ENCODE measurements at regions not wholly inside any gene's neighbourhood (a gene's known extent, or its start where the extent isn't known, plus 50 kb on each side); places are given as distances from the start of the nearest gene placed in this dataset.

DNA sequence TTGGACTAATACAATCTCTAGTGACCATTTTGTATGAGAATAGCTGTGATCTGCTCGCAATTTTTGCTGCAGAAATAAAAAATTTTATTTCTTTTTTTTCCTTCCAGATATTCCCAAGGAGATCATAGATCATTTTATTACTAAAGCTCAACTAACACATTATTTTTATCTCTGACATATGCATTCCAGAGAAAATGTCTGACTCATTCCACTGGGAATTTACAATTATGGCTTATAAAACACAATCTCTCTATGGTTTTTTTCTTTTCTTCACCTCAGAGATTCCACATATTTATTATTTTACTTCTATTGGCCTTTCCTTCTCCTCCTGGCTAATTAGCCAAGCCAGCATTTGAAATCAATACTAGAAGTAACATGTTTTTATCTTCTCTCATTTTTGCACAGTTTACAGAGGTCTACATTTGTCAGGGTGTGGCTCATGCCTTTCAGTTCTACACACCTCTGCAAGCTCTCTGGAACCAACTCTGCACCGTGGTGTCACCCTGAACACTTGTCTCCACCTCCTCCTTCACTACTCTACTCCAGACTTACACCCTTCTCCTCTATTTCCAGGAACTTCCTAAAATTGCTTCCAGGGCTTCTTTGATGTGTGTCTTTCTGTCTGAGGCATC, 59.8 kb upstream of the GPM6A start:
- DNase-seq (ENCODE audit: low spot score), result no peak

DNA sequence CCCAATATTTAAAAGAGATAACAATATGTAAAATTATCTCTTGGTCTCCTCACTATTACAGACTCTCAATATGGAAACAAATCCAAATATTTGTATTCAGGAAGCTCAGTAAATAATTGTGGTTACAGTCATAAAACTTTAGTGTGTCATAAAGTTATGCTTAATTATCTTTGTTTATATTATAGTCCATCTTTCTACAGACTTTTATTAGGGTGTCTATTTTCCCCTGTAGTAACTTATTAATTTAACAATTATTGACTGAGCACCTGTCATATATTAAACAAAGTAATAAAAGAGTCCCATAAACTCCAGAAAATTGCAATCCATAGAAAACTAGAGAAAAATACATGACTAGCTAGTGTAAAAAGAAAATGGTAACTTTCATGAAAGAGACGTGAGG, 61.6 kb upstream of the GPM6A start:
- no peak for DNase-seq (ENCODE audit: low spot score)

DNA sequence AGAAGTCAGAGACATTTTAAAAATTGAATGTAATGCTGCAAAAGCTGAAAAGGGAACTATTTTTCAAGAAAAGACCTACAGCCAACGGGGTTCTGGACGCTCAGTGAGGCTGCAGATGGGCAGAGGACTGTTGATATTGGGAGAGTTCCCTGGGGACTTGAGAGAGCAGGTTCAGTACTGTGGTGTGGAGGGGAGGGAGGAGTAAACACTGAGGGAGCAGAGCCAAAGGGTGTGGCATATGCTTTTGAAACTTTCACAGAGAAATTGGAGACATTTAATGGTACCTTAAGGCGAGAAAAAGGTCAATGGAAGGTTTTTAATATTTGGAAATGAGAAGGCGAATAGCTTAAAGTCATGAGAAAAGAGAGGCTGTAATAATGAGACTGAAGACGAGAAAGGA, 62.2 kb upstream of the GPM6A start:
- no peak for DNase-seq (ENCODE audit: low spot score)

DNA sequence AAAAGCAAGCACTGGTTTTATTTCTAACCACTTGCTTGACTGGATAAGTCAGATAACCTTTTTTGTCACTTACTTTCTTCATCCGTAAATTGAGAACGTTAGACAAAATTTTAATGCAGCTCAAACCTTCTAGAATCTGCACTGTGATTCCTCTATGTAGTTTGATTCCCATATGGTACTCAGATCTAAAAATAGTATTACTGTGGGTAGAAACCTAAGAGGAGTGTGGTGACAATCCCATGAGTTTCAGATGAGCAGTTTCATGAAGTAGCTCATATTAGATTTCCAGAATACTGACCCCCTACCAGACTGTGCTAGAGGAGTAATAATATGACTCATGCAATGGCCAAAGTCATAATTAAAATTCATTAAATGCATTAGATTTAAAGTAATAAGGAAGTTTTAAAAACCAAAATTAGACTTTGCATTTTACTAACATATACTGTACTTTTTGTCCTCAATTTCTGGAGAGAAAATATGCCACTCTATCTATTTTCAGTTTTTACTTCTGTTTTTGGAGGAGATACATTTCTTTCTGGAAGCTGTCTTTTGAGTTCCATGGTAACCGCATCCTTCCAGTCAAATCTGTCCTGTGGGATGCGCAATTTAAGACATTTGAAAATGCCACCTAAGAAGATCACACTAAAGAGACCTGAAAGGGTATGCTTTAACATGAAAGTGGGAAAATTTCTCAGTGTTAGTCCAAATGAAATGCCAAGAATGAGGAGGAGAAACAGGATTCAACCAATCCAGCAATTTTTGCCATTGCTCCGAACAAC, 64.1 kb upstream of the GPM6A start:
- no peak for DNase-seq (ENCODE audit: low spot score)

DNA sequence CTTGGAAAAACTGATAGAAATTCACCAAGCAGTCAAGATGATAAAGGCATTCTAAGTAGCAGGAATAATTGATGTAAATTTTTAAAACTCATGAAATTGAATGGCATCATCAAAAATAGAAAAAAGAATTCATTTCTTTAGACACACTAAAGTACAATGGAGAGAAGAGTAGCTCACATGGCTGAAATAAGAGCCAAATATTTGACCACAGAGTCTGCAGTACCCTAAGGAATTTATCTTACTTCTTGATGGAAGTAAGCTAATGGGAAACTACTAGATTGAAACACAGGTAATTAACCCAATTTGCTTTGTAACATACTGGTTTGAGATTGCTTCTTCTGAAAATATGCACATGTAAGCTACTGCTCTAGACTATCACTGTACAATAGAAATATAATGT, 70.8 kb upstream of the GPM6A start:
- DNase-seq (ENCODE audit: low spot score), result no peak

DNA sequence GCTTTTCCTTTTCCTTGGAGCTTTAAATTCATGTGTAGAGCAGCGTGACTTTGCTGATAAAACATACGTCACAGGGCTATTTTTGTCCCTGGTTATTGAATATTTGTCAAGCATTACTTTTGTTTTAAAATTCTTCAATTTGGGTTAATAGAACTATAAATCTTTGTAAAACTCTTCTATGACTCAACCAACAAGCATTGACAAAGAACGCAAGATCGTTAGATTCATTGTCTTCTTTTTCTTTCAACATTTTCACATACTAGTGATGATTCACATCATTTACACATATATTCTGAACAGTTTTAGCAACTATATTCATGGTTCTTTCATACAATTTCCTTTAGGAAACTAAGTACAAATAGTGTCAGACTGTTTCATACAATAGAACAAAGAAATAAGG, 72.0 kb upstream of the GPM6A start:
- no peak for DNase-seq (ENCODE audit: low spot score)

DNA sequence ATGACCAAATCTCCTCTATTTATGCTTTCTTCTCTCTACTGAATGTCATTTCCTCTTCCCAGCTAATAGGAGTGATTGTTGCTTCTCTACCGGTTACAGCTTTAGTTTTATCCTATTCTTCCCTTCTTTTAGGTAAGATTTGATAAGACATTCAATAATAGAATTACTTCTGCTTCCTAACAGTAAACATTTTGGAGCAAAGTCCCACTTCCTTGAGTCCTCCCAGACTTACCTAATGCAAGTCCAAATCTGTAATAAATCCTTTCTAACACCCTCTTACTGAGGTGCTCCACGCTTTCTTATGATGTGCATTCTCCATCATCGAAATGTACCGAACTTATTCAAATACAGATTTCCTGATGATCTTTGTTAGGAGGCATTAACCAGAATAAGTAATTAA, 79.2 kb upstream of the GPM6A start:
- no peak for DNase-seq (ENCODE audit: low spot score)

DNA sequence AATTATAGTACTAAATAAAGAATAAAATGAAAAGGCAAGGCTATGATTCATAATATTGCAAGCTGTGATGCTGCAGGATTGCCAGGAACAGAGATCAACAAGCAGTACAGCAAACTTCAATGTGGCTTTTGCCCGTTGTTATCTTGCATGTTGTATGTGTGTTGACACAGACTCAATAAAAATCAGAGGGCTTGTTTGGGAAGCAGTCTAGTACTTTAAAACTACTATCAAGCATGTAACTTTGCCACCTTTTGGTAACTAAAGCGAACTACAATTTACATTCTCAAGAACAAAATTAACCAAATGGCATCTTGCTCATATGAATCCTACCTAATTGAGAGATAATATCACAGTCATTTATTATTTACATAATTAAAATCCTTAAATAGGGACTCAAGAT, 79.8 kb upstream of the GPM6A start:
- DNase-seq (ENCODE audit: low spot score), result peak; percentile 20

DNA sequence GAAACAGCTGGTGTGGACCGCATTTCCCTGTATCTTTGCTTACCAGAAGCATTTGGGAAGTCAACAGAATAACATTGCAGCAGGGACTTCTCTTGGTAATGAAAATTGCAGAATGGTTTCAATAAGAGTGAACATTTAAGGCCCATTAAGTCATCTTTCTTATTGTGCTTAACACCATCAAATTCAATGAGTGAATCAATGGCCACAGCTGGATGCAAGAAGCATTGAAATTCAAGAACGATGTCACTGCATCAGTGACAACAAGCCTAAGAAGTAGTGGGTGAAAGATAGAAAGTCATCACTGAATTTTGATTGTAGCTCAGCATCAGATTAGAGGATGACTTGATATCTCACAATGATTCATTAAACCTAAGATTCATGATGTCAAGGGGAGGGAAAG, 93.9 kb upstream of the GPM6A start:
- DNase-seq (ENCODE audit: low spot score), result no peak

DNA sequence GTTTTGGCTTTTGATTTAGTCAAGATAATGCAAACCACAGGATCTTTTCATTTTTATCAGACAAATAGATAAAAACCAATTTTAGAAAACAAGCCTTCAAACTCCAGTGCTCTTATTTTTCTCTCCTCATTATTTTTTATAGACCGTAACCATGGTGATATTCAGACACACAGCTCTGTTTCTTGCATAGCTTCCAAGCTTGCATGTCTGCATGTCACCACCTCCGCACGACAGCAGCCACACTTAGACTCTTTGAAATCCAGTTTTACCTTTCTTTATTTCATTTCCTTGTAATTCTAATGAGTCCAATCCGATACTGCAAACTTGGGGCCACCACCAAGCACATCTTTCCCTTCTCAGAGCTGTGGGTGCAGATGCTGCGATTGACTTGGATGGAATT, 94.3 kb upstream of the GPM6A start:
- no peak for DNase-seq (ENCODE audit: low spot score)

DNA sequence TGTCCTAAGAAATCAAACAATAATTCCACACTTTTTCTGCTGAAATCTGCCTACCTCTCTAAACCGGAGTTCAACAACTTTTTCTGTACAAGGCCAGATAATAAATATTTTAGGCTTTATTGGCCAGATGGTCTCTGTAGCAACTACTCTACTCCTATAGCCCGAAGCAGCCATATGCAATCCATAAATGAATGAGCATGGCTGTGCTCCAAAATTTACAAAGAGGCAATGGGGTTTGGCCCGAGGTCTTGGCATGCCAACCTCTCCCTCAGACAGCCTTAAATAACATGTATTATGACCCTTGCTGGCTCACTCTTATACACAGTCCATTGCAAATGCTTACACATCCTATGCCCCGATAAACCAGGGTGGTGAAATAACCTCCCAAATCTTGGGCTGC, 98.6 kb upstream of the GPM6A start:
- no peak for DNase-seq (ENCODE audit: low spot score)

DNA sequence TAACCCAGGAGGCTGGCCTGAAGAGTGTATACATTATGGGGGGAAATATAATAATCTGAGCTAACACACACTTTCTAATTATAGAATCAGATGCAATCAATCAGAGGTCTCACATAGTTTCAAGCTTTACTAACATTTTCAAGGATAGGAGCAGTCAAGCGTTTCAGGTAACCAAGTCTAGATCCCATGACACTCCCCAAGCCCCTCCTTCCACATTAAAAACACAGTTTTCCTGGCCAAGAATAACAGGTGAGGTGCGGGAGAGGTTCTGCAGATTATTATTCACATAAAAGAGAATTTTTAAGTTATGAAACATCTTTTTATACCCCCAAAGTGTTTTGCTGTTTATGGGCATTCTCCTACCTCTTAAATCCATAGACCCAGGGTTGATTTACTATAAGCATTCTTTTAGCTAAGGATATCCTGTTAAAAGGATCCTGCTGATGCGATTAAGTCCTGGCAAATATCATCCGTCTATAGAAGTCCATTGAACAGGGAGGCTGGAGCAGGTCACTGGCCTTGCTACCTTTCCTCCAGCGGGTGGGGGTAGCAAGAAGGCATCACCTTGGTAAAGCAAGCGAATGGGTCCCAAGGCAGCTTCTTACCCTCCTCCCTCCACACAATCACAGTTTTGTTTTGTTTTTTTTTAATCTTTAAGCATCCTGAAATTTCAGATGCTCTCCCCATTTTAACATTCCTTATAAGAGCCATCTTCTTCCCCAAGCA, 104.7 kb upstream of the GPM6A start:
- DNase-seq (ENCODE audit: low spot score), result peak; percentile 54

DNA sequence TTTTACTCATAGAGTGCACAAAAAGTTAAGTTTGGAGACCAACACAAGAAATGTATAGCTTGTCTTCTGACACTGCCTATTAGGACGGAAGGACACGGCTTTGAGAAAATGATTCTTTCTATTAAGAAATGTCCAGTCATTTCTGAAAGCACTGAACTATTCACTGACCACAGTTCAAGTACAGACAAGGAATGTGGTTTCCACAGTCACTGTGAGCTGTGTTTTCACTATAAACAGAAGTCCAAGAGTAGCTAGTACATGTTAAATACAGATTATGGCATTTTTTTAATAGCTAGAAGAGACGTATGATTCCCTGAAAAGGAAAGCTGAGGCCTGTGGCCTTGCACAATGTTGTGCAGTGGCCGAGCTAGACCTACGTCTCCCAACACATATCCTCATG, 115.1 kb upstream of the GPM6A start:
- DNase-seq (ENCODE audit: low spot score), result no peak

DNA sequence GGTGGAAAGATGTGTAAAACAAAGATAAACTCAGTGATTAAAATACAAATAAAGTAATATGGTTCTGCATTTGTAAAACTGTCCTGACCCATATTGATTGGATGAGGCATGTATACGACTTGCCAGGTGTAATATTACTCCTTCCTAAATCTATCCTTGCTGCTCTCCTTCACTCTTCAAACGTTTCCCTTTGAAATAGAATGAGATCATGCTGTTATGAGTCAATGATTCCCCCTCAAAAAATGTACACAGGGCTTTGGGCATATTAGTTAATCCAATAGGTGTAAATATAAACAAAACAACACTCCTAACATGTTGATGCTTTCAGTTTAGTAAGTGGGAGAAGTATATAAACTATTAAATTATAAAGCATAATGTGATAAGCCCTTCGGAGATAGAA, 117.4 kb upstream of the GPM6A start:
- no peak for DNase-seq (ENCODE audit: low spot score)

DNA sequence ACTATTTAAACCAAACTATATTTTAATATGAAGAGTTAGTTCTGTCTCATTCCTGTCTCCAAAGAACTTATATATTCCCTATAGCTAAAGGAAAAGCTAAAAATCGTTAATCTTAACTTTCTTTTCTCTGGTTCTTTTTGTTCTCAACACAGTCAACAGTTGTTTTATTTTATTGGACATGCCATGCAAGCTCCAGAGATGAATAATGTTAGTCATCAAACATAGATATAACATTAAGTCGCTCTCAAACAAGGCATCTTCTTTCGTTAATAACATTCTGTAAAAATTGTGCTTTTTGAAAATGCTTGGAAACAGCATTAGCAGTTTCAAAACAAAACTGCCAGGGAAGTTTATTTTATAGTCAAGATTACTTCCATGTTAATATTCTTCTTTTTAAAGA, 117.9 kb upstream of the GPM6A start:
- no peak for DNase-seq (ENCODE audit: low spot score)

DNA sequence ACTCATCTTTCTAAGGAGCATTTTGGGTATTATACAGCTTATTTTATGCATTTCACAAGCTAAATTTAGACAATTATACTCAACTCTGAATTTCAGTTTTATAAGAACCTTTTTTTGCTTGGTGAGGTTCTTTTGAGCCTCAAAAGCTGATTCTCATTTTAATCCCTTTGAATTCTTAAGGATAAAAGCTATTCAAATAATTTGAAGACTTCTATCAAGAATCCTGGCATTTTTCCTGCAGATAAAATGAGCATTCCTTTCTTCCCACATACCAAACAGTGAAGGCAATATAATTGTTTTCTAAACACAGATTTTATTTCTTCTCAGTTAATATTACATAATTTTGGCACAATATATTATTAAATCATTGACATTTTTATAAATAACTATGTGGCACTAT, 118.4 kb upstream of the GPM6A start:
- no peak for DNase-seq (ENCODE audit: low spot score)

DNA sequence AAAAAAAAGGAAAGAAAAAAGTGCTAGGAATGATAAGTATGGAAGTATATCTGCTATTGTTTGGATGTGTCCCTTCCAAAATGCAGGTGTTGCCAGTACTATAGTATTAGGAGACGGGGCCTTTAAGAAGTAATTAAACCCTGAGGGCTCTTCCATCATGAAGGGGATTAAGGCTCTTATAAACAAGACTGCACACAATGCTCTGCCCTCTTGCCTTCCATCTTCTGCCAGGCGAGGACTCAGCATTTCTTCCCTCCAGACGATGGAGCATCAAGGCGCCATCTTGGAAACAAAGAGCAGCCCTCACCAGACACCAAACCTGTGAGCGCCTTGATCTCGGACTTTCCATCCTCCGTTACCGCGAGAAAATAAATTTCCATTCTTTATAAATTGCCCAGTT, 120.1 kb upstream of the GPM6A start:
- no peak for DNase-seq (ENCODE audit: low spot score)

DNA sequence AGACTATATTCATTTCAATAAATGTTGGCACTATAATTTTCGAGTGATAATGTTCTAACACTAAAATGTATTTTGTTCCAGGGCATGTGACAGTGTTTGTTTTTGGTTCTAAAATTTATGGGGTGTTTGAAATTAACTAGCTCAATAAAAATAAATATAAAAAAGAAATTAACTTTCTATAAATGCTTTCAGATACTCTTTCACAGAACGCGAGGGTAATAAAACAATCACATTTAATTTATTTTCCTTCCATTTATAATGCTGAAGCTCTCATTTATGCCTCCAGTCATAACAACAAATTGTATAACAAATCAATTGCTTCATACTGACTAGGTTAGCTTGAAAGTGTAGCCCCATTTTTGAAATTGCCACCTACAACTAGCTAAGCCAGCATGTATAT, 122.4 kb upstream of the GPM6A start:
- no peak for DNase-seq (ENCODE audit: low spot score)

DNA sequence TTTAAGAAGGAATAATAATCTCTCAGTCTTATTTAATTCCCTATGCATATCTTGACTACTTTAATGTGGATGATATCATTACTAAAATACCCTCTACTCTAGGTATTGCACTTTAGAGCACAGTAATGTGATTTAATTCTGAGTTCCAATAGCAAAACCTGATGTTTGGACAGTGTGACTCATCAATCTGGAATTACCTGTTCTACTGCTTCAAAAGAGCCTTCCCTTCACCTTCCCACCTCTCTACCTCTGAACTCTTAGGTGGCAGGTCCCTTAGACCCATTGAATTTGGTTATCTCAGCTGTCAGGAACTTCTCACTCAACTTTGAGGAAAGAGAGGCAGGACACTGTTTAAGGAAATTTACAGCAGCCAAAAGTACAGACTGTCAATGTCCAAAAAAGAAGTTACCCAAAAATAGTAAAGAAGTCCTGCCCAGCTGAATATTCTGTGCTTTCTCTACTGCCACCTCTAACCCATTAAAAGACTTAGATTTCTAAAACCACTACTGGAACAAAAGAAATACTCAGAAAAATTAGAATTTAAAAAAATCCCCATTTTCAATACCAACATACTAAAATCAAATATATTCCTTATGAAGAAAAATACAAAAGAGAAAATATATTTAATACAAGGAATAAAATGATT, 123.1 kb upstream of the GPM6A start:
- DNase-seq (ENCODE audit: low spot score), result peak; percentile 69

DNA sequence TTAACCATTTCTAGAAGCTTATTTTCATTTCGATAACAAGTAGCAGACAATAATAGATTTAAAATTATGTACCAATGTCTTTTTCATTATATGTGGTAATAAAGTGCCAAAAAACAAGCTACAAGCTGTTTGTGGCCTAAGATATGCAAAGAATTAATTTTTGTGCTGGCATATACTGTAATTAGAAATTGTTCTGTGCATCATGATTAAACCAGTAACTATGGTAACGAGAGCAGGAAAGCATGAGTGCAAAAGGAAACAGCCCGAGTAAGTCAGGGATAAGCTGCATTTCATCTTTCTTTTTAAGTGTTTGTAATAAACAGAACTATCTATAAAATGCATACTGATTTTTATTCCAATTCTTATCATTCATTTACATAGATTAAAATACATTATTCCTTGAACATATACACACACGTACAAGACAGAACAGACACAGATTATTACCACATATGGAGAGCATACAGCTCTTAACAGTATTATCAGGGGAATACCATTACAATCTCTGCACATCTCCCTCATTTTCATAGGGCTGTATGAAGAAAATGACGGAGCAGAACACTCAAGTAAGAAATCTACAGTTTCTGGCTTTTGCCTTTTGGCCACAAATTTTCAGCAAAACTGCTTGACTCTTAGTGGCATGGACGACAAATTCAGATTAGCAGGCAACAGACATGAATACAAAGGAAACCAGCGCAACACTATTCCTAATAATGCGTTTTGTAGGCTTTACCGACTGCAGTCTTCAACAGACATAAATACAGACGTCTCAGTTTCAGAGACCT, 121.3 kb upstream of the WDR17 start:
- DNase-seq (ENCODE audit: low spot score), result no peak

DNA sequence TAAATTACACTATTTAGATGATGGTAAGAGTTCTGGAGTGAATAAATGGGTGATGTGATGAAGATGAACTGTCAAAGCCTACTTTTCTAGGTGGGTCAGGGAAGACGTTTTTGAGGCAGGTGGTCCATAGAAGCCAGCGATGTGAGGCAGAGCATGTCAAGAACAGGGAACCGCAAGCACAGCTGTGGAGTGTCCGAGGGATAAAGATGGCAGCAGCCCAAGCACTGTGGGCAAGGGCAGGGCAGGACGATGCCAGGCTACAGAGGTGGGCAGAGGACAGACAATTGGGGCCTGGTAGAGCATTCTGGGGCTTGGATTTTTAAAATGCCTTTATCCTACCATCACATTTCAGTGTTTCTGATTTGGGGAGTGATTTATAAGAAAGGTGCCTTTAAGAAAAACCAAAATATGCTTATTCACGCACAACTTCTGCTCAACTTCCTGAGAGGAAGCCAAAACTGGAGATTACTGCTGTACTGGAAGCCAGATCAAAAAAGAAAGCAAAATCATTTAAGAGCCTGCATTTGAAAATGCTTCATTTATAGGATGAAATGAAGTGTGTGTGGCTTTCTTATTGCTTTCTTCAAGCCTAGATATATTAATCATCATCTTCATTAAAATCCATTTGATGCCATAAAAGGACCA, 119.0 kb upstream of the WDR17 start:
- no peak for DNase-seq (ENCODE audit: low spot score)
